ENCODE measurements at regions not wholly inside any gene's neighbourhood (a gene's known extent, or its start where the extent isn't known, plus 50 kb on each side); places are given as distances from the start of the nearest gene placed in this dataset.

DNA sequence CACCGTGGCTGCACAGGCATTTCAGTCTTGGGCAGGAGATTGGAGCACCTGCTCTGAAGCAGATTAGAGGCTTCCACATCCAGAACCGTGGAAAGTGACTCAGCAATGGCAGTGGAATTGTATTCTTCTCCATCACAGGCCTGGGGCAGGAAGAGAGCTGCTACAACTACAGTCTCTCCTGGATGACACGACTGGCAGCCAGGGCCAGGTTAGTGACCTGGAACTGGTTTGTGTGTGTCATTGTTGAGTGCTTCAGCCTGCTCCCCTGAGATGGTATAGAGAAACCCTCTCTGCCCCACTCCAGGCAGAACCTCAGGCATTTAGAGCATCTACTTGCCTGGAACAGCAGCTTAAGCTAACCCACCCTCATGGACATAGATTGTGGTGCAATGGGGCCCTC, 596.5 kb upstream of the INTU start:
- no peak for TF ChIP-seq YY1 (IDR thresholded peaks at IDR 0.05; ENCODE audit: insufficient read depth, insufficient read length)
- no peak for TF ChIP-seq SUZ12 (IDR thresholded peaks at IDR 0.05; ENCODE audit: extremely low read depth, insufficient read depth, insufficient read length)
